Fibroblast of mammary gland (primary cell): ENCODE measurements at regions not wholly inside any gene's neighbourhood (a gene's known extent, or its start where the extent isn't known, plus 50 kb on each side); places are given as distances from the start of the nearest gene placed in this dataset.

Source experiments
- DNase-seq: peaks from one replicate; pipeline ENCODE4 v3.0.0-alpha.2; 2010; ENCODE audit warnings: low read depth
- H3K4me3 ChIP-seq: 2 replicates; pipeline ENCODE4 v1.5.1; 2011; ENCODE audit warnings: low read depth, mild to moderate bottlenecking, low read length, moderate library complexity; ENCODE audit not compliant: control insufficient read depth
- CTCF ChIP-seq: conservative IDR thresholded peaks from 2 replicates; pipeline ENCODE4 v1.5.1; 2011; ENCODE audit warnings: low read depth, low read length, inconsistent platforms; ENCODE audit not compliant: control insufficient read depth, insufficient read depth

GRCh38 chr7:69184339-69184738 lies 413.9 kb upstream of the AUTS2 start:
- DNase-seq = no peak
- no peak overlapping the region for H3K4me3 ChIP-seq
- no peak for TF ChIP-seq CTCF

GRCh38 chr7:69185170-69185569 lies 413.1 kb upstream of the AUTS2 start:
- TF ChIP-seq CTCF = no peak
- no peak overlapping the region for H3K4me3 ChIP-seq
- no peak for DNase-seq

GRCh38 chr7:69186974-69187373 lies 411.3 kb upstream of the AUTS2 start:
- no peak for DNase-seq
- no peak overlapping the region for H3K4me3 ChIP-seq
- TF ChIP-seq CTCF = no peak

GRCh38 chr7:69187824-69188333 lies 410.4 kb upstream of the AUTS2 start:
- no peak for TF ChIP-seq CTCF

GRCh38 chr7:69189406-69189805 lies 408.9 kb upstream of the AUTS2 start:
- TF ChIP-seq CTCF = no peak
- H3K4me3 ChIP-seq = no peak overlapping the region
- no peak for DNase-seq

More at GRCh38 chr7:69187824-69188333, 410.4 kb upstream of the AUTS2 start:
- DNase-seq = no peak
- no peak overlapping the region for H3K4me3 ChIP-seq

- DNase-seq = no peak
- H3K4me3 ChIP-seq = no peak overlapping the region
- TF ChIP-seq CTCF = no peak
These were observed 408.2 kb upstream of the AUTS2 start for GRCh38 chr7:69190025-69190424.

GRCh38 chr7:69190763-69191162 lies 407.5 kb upstream of the AUTS2 start:
- no peak for TF ChIP-seq CTCF
- H3K4me3 ChIP-seq = no peak overlapping the region
- DNase-seq = no peak
